ENCODE measurements at regions not wholly inside any gene's neighbourhood (a gene's known extent, or its start where the extent isn't known, plus 50 kb on each side); places are given as distances from the start of the nearest gene placed in this dataset.

GRCh38 chr6:148261470-148261869 is 81.2 kb upstream of the SASH1 start:
- Histone ChIP-seq H3K27me3 (ENCODE audit: insufficient read depth, low read length, poor library complexity, severe bottlenecking) (no peaks in the 10 kb centered on the region), H3K27ac (ENCODE audit: low read depth, low read length) (no peak overlapping the region), H3K9me3 (ENCODE audit: low read length) (no peaks in the 10 kb centered on the region), H3K4me1 (ENCODE audit: insufficient read depth, low read length) (no peaks in the 10 kb centered on the region), H3K36me3 (ENCODE audit: insufficient read depth, low read length) (no peaks in the 10 kb centered on the region), H3K4me3 (ENCODE audit: low read length) (no peak overlapping the region)
- ChIA-PET CTCF (no interaction called here), POLR2A (no interaction called here)
- DNase-seq: no peak
- Mint-ChIP-seq H3K36me3 (no peaks in the 10 kb centered on the region), H3K27me3 (peaks cover 5 to 16% of the 10 kb centered on the region in 2 donors), H3K9me3 (no peaks in the 10 kb centered on the region), H3K4me3 (no peak overlapping the region), H3K4me1 (no peaks in the 10 kb centered on the region), H3K27ac (no peak overlapping the region)

GRCh38 chr6:148263010-148263409 is 79.6 kb upstream of the SASH1 start:
- ChIA-PET CTCF (no interaction called here), POLR2A (no interaction called here)
- DNase-seq: no peak
- Histone ChIP-seq H3K9me3 (ENCODE audit: low read length) (no peaks in the 10 kb centered on the region), H3K4me3 (ENCODE audit: low read length) (no peak overlapping the region), H3K36me3 (ENCODE audit: insufficient read depth, low read length) (no peaks in the 10 kb centered on the region), H3K27ac (ENCODE audit: low read depth, low read length) (no peak overlapping the region), H3K27me3 (ENCODE audit: insufficient read depth, low read length, poor library complexity, severe bottlenecking) (no peaks in the 10 kb centered on the region), H3K4me1 (ENCODE audit: insufficient read depth, low read length) (no peaks in the 10 kb centered on the region)
- no peaks in the 10 kb centered on the region for H3K4me1 Mint-ChIP-seq
- H3K36me3 Mint-ChIP-seq: no peaks in the 10 kb centered on the region
- no peaks in the 10 kb centered on the region for H3K9me3 Mint-ChIP-seq
- H3K27ac Mint-ChIP-seq: no peak overlapping the region
- no peak overlapping the region for H3K4me3 Mint-ChIP-seq
- H3K27me3 Mint-ChIP-seq: peaks cover 5 to 14% of the 10 kb centered on the region in 2 donors

GRCh38 chr6:148263961-148264360 is 78.7 kb upstream of the SASH1 start:
- CTCF ChIA-PET: no interaction called here
- H3K36me3 ChIP-seq (ENCODE audit: insufficient read depth, low read length): no peaks in the 10 kb centered on the region

GRCh38 chr6:148265054-148265453 is 77.6 kb upstream of the SASH1 start:
- POLR2A ChIA-PET: no interaction called here
- H3K27ac Mint-ChIP-seq: no peak overlapping the region
- H3K4me1 ChIP-seq (ENCODE audit: insufficient read depth, low read length): no peaks in the 10 kb centered on the region
- no peaks in the 10 kb centered on the region for H3K36me3 Mint-ChIP-seq
- no peak overlapping the region for H3K27ac ChIP-seq (ENCODE audit: low read depth, low read length)
- H3K4me3 Mint-ChIP-seq: no peak overlapping the region
- DNase-seq: no peak
- no peaks in the 10 kb centered on the region for H3K9me3 Mint-ChIP-seq
- H3K27me3 Mint-ChIP-seq: peaks cover 5 to 11% of the 10 kb centered on the region in 2 donors
- no peaks in the 10 kb centered on the region for H3K9me3 ChIP-seq (ENCODE audit: low read length)
- no peaks in the 10 kb centered on the region for H3K27me3 ChIP-seq (ENCODE audit: insufficient read depth, low read length, poor library complexity, severe bottlenecking)
- CTCF ChIA-PET: no interaction called here
- H3K36me3 ChIP-seq (ENCODE audit: insufficient read depth, low read length): no peaks in the 10 kb centered on the region
- H3K4me3 ChIP-seq (ENCODE audit: low read length): no peak overlapping the region
- H3K4me1 Mint-ChIP-seq: no peaks in the 10 kb centered on the region

More at GRCh38 chr6:148263961-148264360, 78.7 kb upstream of the SASH1 start:
- H3K4me3 Mint-ChIP-seq: no peak overlapping the region
- H3K4me1 Mint-ChIP-seq: no peaks in the 10 kb centered on the region
- peaks cover 5 to 11% of the 10 kb centered on the region in 2 donors for H3K27me3 Mint-ChIP-seq
- H3K36me3 Mint-ChIP-seq: no peaks in the 10 kb centered on the region
- Histone ChIP-seq H3K9me3 (ENCODE audit: low read length) (no peaks in the 10 kb centered on the region), H3K4me1 (ENCODE audit: insufficient read depth, low read length) (no peaks in the 10 kb centered on the region), H3K4me3 (ENCODE audit: low read length) (no peak overlapping the region), H3K27ac (ENCODE audit: low read depth, low read length) (no peak overlapping the region), H3K27me3 (ENCODE audit: insufficient read depth, low read length, poor library complexity, severe bottlenecking) (no peaks in the 10 kb centered on the region)
- no peak overlapping the region for H3K27ac Mint-ChIP-seq
- no peak for DNase-seq
- no peaks in the 10 kb centered on the region for H3K9me3 Mint-ChIP-seq
- POLR2A ChIA-PET: no interaction called here

- no peaks in the 10 kb centered on the region for H3K9me3 ChIP-seq (ENCODE audit: low read length)
- peak overlapping the region in 1 of 8 donors; percentile 10 for H3K27ac Mint-ChIP-seq
- H3K36me3 Mint-ChIP-seq: no peaks in the 10 kb centered on the region
- H3K4me1 ChIP-seq (ENCODE audit: insufficient read depth, low read length): no peaks in the 10 kb centered on the region
- H3K27me3 ChIP-seq (ENCODE audit: insufficient read depth, low read length, poor library complexity, severe bottlenecking): no peaks in the 10 kb centered on the region
- H3K36me3 ChIP-seq (ENCODE audit: insufficient read depth, low read length): no peaks in the 10 kb centered on the region
- no peak overlapping the region for H3K27ac ChIP-seq (ENCODE audit: low read depth, low read length)
- no peak overlapping the region for H3K4me3 ChIP-seq (ENCODE audit: low read length)
- ChIA-PET CTCF (no interaction called here), POLR2A (no interaction called here)
- H3K9me3 Mint-ChIP-seq: no peaks in the 10 kb centered on the region
- H3K4me3 Mint-ChIP-seq: no peak overlapping the region
- no peaks in the 10 kb centered on the region for H3K4me1 Mint-ChIP-seq
- H3K27me3 Mint-ChIP-seq: peaks cover 0 to 14% of the 10 kb centered on the region in 2 donors
- no peak for DNase-seq
Observed at GRCh38 chr6:148269386-148269785, 73.3 kb upstream of the SASH1 start.

- Mint-ChIP-seq H3K27me3 (peaks cover 0 to 14% of the 10 kb centered on the region in 2 donors), H3K9me3 (no peaks in the 10 kb centered on the region), H3K4me3 (no peak overlapping the region), H3K4me1 (no peaks in the 10 kb centered on the region), H3K27ac (no peak overlapping the region), H3K36me3 (no peaks in the 10 kb centered on the region)
- Histone ChIP-seq H3K4me3 (ENCODE audit: low read length) (no peak overlapping the region), H3K27me3 (ENCODE audit: insufficient read depth, low read length, poor library complexity, severe bottlenecking) (no peaks in the 10 kb centered on the region), H3K27ac (ENCODE audit: low read depth, low read length) (no peak overlapping the region), H3K4me1 (ENCODE audit: insufficient read depth, low read length) (no peaks in the 10 kb centered on the region), H3K36me3 (ENCODE audit: insufficient read depth, low read length) (no peaks in the 10 kb centered on the region), H3K9me3 (ENCODE audit: low read length) (no peaks in the 10 kb centered on the region)
- no peak for DNase-seq
- ChIA-PET CTCF (no interaction called here), POLR2A (no interaction called here)
Observed at GRCh38 chr6:148271711-148272439, 70.8 kb upstream of the SASH1 start.

GRCh38 chr6:148272597-148272996 is 70.0 kb upstream of the SASH1 start:
- Histone ChIP-seq H3K36me3 (ENCODE audit: insufficient read depth, low read length) (no peaks in the 10 kb centered on the region), H3K4me3 (ENCODE audit: low read length) (no peak overlapping the region), H3K9me3 (ENCODE audit: low read length) (no peaks in the 10 kb centered on the region), H3K27me3 (ENCODE audit: insufficient read depth, low read length, poor library complexity, severe bottlenecking) (no peaks in the 10 kb centered on the region), H3K27ac (ENCODE audit: low read depth, low read length) (no peak overlapping the region), H3K4me1 (ENCODE audit: insufficient read depth, low read length) (no peaks in the 10 kb centered on the region)
- Mint-ChIP-seq H3K36me3 (no peaks in the 10 kb centered on the region), H3K4me1 (no peaks in the 10 kb centered on the region), H3K27me3 (peaks cover 0 to 14% of the 10 kb centered on the region in 2 donors), H3K9me3 (no peaks in the 10 kb centered on the region), H3K4me3 (no peak overlapping the region), H3K27ac (no peak overlapping the region)
- POLR2A ChIA-PET: no interaction called here
- CTCF ChIA-PET: no interaction called here
- DNase-seq: no peak

- H3K36me3 ChIP-seq (ENCODE audit: insufficient read depth, low read length): no peaks in the 10 kb centered on the region
- no peaks in the 10 kb centered on the region for H3K27me3 ChIP-seq (ENCODE audit: insufficient read depth, low read length, poor library complexity, severe bottlenecking)
- no peak overlapping the region for H3K4me3 ChIP-seq (ENCODE audit: low read length)
- no peak overlapping the region for H3K27ac Mint-ChIP-seq
- H3K9me3 Mint-ChIP-seq: no peaks in the 10 kb centered on the region
- peaks cover 0 to 14% of the 10 kb centered on the region in 2 donors for H3K27me3 Mint-ChIP-seq
- H3K27ac ChIP-seq (ENCODE audit: low read depth, low read length): no peak overlapping the region
- POLR2A ChIA-PET: no interaction called here
- H3K9me3 ChIP-seq (ENCODE audit: low read length): no peaks in the 10 kb centered on the region
- H3K4me1 ChIP-seq (ENCODE audit: insufficient read depth, low read length): no peaks in the 10 kb centered on the region
- no peaks in the 10 kb centered on the region for H3K36me3 Mint-ChIP-seq
- no peaks in the 10 kb centered on the region for H3K4me1 Mint-ChIP-seq
- DNase-seq: no peak
- no peak overlapping the region for H3K4me3 Mint-ChIP-seq
- CTCF ChIA-PET: no interaction called here
Observed at GRCh38 chr6:148273962-148274752, 68.5 kb upstream of the SASH1 start.

Measured in CD8-positive, alpha-beta memory T cell (primary cell).